ENCODE measurements at regions not wholly inside any gene's neighbourhood (a gene's known extent, or its start where the extent isn't known, plus 50 kb on each side); places are given as distances from the start of the nearest gene placed in this dataset.

DNA sequence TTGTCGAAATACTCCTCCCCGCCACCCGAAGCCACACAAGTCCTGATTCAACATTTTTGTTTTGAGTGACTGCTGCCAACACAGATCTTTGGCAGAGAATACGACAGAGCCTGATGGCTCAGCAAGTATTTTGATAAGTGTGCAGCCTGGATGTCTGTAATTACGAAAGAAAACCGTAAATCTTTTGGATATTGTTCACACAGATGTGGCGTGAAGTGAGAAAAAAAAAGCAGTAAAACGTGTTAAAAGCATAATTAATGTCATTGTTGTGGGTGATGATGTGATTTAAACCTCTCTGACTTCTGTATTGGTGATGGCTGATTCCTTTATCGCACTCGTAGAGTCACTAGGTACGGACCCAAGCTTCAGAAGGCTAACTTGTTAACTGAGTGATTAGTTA lies 98.7 kb downstream of the PHETA1 start (continued):
- TF ChIP-seq, protein P1, sequence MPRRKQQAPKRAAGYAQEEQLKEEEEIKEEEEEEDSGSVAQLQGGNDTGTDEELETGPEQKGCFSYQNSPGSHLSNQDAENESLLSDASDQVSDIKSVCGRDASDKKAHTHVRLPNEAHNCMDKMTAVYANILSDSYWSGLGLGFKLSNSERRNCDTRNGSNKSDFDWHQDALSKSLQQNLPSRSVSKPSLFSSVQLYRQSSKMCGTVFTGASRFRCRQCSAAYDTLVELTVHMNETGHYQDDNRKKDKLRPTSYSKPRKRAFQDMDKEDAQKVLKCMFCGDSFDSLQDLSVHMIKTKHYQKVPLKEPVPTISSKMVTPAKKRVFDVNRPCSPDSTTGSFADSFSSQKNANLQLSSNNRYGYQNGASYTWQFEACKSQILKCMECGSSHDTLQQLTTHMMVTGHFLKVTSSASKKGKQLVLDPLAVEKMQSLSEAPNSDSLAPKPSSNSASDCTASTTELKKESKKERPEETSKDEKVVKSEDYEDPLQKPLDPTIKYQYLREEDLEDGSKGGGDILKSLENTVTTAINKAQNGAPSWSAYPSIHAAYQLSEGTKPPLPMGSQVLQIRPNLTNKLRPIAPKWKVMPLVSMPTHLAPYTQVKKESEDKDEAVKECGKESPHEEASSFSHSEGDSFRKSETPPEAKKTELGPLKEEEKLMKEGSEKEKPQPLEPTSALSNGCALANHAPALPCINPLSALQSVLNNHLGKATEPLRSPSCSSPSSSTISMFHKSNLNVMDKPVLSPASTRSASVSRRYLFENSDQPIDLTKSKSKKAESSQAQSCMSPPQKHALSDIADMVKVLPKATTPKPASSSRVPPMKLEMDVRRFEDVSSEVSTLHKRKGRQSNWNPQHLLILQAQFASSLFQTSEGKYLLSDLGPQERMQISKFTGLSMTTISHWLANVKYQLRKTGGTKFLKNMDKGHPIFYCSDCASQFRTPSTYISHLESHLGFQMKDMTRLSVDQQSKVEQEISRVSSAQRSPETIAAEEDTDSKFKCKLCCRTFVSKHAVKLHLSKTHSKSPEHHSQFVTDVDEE (CRISPR knock-in tag; IDR thresholded peaks at IDR 0.05) = no peak
- TF ChIP-seq ZNF565 (CRISPR knock-in tag; conservative IDR thresholded peaks at IDR 0.05; ENCODE audit: low read depth) (no peak), ISL1 (CRISPR knock-in tag; IDR thresholded peaks at IDR 0.05) (no peak), PATZ1 (CRISPR knock-in tag; IDR thresholded peaks at IDR 0.05; ENCODE audit: borderline replicate concordance) (no peak), PPARA (CRISPR knock-in tag; IDR thresholded peaks at IDR 0.05; ENCODE audit: borderline replicate concordance) (no peak)

GRCh38 chr12:111269718-111270117 lies 99.2 kb downstream of the PHETA1 start:
- no peak for ATAC-seq
- no peak for TF ChIP-seq BACH2 (CRISPR knock-in tag; IDR thresholded peaks at IDR 0.05; ENCODE audit: borderline replicate concordance)
- TF ChIP-seq OSR1 (CRISPR knock-in tag; IDR thresholded peaks at IDR 0.05) = no peak
- TF ChIP-seq PPARA (CRISPR knock-in tag; IDR thresholded peaks at IDR 0.05; ENCODE audit: borderline replicate concordance) = no peak
- no peak for TF ChIP-seq TOX (CRISPR knock-in tag; IDR thresholded peaks at IDR 0.05; ENCODE audit: borderline replicate concordance)
- no peak for TF ChIP-seq ZFP30 (CRISPR knock-in tag; IDR thresholded peaks at IDR 0.05)
- no peak for TF ChIP-seq ARNTL (CRISPR knock-in tag; IDR thresholded peaks at IDR 0.05; ENCODE audit: borderline replicate concordance, low read depth)
- TF ChIP-seq ZNF565 (CRISPR knock-in tag; conservative IDR thresholded peaks at IDR 0.05; ENCODE audit: low read depth) = no peak
- TF ChIP-seq SNAI2 (CRISPR knock-in tag; IDR thresholded peaks at IDR 0.05) = no peak
- no peak for TF ChIP-seq GLIS3 (CRISPR knock-in tag; IDR thresholded peaks at IDR 0.05)
- TF ChIP-seq CSDC2 (CRISPR knock-in tag; IDR thresholded peaks at IDR 0.05) = no peak
- no peak for TF ChIP-seq ZFP3 (CRISPR knock-in tag; IDR thresholded peaks at IDR 0.05)
- TF ChIP-seq, protein P2, sequence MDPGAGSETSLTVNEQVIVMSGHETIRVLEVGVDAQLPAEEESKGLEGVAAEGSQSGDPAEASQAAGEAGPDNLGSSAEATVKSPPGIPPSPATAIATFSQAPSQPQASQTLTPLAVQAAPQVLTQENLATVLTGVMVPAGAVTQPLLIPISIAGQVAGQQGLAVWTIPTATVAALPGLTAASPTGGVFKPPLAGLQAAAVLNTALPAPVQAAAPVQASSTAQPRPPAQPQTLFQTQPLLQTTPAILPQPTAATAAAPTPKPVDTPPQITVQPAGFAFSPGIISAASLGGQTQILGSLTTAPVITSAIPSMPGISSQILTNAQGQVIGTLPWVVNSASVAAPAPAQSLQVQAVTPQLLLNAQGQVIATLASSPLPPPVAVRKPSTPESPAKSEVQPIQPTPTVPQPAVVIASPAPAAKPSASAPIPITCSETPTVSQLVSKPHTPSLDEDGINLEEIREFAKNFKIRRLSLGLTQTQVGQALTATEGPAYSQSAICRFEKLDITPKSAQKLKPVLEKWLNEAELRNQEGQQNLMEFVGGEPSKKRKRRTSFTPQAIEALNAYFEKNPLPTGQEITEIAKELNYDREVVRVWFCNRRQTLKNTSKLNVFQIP (CRISPR knock-in tag; IDR thresholded peaks at IDR 0.05; ENCODE audit: borderline replicate concordance, low read depth) = no peak
- TF ChIP-seq CSRNP3 (CRISPR knock-in tag; IDR thresholded peaks at IDR 0.05) = no peak
- TF ChIP-seq CREB5 (CRISPR knock-in tag; IDR thresholded peaks at IDR 0.05; ENCODE audit: low read depth) = no peak
- no peak for TF ChIP-seq PATZ1 (CRISPR knock-in tag; IDR thresholded peaks at IDR 0.05; ENCODE audit: borderline replicate concordance)
- no peak for TF ChIP-seq ZNF8 (CRISPR knock-in tag; IDR thresholded peaks at IDR 0.05)
- TF ChIP-seq, protein P1 (CRISPR knock-in tag; IDR thresholded peaks at IDR 0.05) = no peak
- TF ChIP-seq ZNF70 (CRISPR knock-in tag; IDR thresholded peaks at IDR 0.05) = no peak
- no peak for TF ChIP-seq RARB (CRISPR knock-in tag; IDR thresholded peaks at IDR 0.05)
